ENCODE measurements at regions not wholly inside any gene's neighbourhood (a gene's known extent, or its start where the extent isn't known, plus 50 kb on each side); places are given as distances from the start of the nearest gene placed in this dataset.
"Not testable (repeated sequence)": the region's sequence is repeated elsewhere in the genome, so short reads cannot be mapped to it uniquely, and the experiment has no call there.

DNA sequence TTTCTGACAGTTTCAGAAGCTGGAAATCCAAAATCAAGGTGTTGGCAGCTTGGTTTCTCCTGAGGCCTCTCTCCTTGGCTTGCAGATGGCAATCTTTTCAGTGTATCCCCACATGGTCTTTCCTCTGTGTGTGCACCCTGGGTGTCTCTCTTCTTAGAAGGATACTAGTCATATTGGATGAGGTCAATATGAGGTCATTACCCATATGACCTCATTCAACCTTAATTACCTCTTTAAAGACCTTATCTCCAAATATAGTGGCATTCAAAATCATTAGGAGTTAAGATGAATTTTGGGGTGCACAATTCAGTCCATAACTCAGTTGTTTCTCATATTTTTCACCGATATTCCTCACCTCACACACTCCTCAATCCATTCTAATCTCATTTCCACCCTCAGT lies 92.4 kb upstream of the TGM3 start:
- no peak for DNase-seq (ENCODE audit: low spot score)

DNA sequence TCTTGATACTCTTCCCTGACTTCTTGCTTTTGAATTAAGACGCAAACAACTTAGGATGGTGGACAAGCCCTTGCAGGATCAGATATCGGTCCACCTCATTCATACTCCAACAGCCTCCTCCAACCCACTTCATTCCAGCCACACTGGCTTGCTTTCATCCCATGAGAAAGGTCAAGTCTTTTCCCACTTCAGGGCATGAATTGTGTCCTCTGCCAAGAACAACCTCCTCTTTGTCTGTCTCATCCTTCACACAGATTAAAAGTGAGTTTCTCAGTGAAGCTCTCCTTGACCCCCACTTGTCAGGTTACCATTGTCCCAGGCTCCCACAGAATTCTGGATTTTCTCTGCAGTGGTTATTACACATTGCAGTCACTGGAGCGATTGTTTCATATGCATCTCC lies 91.8 kb upstream of the TGM3 start:
- DNase-seq (ENCODE audit: low spot score) = no peak

DNA sequence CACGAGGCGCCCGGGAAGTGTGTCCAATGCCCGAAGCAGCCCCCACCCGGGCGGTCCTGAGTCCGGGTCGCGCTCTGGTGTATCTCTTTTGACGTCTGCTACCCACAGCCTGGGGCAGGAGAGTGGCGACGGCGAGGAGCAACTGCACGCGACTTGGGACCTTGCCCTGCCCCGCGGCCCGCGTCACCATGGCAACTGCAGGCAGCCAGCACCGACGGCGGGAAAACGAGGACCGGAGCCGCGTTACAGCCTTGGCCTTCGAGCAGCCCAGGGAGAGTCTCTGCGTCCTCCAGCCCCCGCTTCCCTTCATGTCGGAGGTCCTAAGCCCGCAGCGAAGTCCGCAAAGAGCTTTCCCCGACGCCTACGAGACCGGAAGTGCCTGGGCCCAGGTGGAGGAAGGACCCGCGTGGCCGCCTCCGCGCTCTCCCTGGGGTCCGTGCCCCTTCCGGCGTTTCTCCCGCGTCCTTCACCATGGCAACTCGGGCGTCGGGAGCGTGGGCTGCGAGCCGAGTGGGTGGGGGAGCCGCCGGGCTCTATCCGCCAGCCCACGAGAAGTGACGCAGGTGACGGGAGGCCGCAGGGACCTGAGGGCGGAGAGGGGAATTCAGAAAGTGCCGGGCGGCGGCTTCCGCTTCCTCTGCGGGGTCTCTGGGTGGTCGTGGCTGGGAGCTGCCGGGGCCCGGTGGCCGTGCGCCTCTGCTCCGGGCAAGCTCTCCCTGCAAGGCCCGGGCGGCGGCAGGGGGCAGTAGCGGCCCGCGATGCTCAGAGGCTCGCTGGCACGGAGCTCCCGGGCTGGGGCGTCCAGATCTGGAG lies 88.6 kb upstream of the TGM3 start:
- DNase-seq (ENCODE audit: low spot score) = peak; percentile 92

DNA sequence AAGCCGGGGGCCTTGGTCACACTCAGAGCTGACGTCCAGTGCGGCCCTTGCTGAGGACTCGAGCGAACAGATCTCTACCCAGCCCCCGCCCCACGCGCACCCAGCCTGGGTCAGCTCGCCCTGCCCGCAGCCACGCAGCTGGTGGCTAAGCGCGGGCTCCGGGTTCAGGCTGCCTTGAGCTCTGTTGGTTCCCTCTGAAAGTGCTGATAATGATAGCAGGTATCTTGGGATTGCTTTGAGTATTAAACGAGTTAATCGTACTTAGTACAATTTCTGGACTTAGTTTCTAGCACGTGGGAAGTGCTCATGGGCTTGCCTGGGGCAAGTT lies 88.1 kb upstream of the TGM3 start:
- no peak for DNase-seq (ENCODE audit: low spot score)

DNA sequence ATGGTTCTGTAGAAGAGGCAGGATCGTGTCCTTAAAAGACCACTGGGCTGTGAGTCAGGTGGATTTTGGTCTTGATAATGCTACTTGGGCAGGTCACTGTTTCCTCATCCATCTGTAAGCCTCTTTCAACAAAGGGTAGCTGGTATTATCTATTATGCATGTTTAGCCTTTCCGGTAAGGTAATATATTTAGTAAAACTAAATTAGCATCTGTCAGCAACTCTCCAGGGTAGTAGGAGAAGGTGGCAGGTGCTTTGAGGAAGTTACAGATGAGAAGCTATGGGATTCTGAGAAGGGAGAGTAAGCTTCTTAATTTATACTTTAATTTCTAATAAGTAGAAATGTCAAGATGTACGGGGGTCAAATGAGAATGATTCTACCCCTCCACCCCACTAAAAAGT lies 86.9 kb upstream of the TGM3 start:
- DNase-seq (ENCODE audit: low spot score) = no peak

DNA sequence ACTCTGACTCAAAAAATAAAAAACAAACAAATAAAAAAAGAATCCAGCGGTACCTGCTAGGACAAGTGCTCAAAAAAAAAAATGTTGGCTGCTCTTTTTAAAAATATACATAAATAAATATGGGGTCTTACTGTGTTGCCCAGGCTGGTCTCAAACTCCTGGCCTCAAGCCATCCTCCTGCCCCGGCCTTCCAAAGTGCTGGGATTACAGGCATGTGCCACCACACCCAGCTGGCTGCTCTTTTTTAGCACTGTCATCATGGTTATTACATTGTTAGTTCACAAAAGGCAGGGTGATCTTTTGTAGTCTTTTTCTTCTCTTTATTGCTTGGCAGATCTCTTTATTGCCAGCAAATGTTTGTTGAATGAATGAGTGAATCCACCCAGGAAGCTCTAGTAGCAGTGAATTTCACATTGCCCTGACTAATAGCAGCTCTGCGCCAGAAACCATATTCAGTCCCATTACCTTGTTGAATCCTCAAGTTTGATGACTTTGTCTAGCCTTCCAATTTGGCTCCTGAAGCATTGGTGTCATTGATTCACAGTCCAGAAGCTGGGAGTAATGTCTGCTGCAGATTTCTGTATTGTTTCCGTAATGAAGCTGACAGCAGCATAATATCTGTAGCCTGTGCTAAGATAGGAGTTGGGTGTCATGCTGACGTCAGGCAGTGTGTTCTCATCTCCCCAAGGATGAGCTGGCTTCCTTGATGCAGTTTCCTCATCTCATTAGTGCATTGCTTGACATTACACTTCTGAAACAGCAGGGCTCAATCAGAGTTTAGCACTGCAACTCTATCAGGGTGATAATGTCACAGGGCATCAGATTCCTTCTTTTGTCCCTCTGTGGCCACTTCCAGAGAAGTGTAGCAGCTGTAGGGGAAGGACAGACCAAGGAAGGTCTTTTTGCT lies 84.9 kb upstream of the TGM3 start:
- no peak for DNase-seq (ENCODE audit: low spot score)

DNA sequence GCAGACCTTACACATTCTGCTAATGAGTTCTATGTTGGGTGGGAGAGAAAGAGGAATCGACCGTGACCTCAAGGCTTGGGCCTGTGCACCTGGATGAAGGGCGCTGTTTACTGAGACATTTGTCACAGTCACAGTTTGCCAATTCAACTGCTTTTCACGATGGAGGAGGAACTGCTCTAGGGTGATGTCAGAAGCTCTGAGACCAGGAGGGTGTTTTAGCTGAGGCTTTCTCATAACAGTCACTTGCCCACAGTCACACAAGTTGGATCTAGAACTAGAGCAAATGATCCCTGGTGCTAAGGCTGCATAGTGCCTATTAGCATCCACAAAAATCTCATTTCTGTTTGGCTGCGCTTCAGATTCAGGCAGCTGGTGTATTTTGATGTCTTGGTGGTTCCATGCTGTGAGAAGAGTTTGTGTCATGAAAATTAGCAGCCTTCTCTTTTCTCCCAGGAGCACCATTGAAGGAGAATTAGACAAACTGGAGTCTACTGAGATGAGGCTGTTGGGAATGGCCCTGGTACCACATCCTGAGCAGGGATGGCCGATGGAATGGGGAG lies 83.3 kb upstream of the TGM3 start:
- DNase-seq (ENCODE audit: low spot score) = no peak

DNA sequence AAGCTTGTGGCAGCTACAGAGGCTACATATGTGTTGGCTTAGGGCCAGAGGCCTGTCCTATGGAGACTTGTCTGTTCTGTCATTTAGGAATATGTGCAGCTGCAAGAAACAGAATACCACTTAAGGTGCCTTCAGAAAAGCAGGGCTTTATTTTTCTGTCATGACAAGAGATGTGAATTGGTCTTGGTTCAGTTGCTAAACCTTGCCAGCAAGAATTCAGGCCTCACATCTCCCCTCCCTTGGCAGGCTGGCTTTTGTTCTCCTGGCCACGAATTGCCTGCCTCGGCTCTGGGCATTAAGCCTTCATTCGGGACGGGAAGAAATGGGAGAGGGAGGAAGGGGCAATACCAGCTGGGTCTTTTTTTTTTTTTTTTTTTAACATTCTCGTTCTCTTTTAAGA lies 82.4 kb upstream of the TGM3 start:
- DNase-seq (ENCODE audit: low spot score) = no peak

DNA sequence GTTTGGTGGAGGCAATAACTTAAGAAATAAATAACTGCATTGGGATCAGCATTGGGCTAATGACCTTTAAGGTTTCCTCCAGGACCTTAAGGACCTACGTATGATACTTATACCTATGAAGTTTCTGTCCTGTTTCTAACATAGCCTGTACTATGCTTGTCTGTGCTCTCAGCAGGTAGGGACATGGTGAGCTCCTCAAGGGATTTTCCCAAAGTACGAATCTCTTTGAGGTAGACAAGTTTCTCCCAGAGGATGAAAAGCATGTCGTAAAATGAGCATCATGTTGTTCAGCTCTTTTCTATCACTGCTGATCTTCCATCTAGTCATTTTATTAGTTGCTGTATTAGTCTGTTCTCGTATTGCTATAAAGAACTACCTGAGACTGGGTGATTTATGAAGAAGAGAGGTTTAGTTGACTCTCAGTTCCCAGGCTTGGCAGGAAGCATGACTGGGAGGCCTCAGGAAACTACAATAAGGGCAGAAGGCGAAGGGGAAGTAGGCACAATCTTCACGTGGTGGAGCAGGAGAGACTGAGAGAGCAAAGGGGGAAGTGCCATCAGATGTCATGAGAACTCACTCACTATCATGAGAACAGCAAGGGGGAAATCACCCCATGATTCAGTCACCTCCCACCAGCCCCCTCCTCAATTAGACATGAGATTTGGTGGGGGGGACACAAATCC lies 77.8 kb upstream of the TGM3 start:
- DNase-seq (ENCODE audit: low spot score) = no peak

DNA sequence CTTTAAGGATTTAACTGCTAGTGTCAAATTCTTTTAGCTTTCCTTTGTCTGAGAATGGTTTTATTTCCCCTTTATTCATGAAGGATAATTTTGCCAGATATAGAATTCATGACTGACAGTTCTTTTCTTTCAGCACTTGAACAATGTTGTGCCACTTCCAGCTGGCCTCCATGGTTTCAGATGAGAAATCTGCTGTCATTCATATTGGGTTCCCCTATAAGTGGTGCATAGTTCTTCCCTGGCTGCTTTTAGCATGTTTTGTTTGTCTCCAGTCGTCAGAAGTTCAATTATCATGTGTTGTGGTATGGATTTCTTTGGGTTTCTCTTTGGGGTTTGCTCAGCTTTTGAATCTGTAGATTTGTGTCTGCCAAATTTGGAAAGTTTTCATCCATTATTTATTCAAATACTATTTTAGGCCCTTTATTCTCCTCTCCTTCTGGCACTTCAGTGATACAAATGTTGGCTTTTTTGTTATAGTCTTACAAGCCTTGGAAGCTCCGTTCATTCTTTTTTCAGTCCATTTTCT lies 76.3 kb upstream of the TGM3 start:
- no peak for DNase-seq (ENCODE audit: low spot score)

DNA sequence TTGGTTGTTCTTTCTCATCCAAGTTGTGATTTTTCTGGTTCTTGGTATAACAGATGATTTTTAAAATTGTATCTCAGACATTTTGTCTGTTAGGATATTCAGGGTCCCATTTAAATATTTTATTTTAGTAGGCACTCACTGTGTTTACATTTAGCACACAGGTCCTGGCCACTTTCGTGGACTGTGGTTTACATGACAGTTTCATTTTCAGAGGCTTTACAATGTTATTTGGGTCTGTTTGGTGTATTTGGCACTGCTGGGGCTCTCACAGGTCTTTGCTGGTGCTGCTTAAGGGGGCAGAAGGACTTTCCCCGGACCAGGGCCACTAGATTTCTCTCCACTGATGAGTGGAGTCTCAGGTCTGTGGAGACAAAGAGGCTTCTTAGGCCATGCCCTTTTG lies 75.5 kb upstream of the TGM3 start:
- no peak for DNase-seq (ENCODE audit: low spot score)

DNA sequence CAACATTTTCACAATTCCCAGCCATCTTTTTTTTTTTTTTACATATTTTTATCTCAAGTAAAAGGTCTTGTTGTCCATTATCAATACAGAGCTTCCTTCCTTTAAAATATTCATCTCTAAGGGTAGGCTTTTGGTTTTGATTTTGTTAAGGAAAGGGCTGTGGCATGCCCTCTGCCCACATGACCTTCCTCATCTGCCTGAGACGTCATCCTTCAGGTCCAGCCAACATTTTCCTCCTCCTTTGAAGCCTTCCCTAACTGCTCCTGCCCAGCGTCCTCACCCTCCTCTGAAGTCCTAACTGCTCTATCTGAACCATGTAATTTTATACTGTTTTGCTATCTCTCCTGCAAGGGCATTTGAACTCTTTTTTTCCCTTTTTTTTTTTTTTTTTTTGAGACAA lies 73.9 kb upstream of the TGM3 start:
- DNase-seq (ENCODE audit: low spot score) = no peak

DNA sequence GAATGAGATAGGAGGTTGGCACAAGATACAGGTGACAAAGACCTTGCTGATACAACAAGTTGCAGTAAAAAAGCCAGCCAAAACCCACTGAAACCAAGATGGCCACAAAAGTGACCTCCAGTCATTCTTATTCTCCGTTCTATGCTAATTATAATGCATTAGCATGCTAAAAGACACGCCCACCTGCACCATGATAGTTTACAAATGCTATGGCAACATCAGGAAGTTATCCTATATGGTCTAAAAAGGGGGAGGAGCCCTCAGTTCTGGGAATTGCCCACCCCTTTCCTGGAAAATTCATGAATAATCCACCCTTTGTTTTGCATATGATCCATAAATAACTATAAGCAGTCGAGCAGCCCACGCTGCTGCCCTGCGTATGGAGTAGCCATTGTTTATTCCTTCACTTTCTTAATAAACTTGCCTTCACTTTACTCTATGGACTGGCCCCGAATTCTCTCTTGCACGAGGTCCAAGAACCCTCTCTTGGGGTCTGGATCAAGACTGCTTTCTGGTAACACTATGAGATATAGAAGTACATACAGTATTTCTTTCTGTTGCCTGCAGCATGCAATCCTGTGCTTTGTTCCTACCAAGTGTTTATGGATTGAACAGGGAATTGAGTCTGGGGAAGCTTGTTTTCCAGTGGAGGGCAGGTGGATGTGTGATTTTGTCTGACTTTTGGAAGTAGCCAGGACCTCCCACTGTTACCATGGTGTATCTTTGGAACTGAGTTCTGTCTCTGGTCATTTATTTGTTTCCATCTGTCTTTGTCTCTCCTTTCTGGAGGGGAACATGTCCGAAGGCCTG lies 72.0 kb upstream of the TGM3 start:
- no peak for DNase-seq (ENCODE audit: low spot score)

DNA sequence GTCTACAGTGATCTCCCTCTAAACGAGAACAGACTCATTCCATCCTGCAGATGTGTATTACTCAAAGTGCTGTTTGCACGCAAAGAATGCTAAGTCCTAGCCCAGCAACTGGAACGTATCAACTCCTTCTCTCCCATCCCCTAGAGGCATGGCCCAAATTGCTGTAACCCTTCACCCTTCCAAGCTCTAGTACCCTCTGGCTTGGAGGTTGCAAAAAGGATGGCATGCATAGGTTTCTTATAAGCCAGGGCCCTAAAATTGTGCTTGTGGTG lies 71.5 kb upstream of the TGM3 start:
- DNase-seq (ENCODE audit: low spot score) = no peak

DNA sequence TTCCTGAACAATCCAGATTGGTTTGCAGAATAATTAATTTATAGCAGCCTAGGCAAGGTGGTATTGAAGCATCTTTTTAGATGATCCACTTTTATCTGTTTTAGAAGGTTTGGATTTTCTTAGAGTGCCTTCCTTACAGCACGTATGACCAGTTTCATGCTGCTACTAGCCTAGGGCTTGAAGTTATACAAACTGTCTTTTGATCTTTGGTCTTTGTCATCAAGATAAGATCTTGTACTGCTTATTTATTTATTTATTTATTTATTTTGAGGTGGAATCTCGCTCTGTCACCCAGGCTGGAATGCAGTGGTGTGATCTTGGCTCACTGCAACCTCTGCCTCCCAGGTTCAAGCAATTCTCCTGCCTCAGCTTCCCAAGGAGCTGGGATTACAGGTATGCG lies 68.5 kb upstream of the TGM3 start:
- DNase-seq (ENCODE audit: low spot score) = not testable (repeated sequence)

DNA sequence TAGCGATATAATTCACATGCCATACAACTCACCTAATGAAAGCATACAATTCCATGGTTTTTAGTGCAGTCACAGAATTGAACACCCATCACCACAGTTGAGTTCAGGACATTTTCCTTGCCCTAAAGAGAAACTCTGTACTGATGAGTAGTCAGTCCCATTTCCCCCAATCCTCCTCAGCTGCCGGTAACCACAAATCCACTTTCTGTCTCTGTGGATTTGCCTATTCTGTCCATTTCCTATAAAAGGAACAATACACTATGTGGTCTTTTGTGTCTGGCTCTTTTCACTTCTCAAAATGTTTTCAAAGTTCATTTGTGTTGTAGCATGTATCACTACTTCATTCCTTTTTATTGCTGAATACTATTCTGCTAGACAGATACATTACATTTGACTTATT lies 67.9 kb upstream of the TGM3 start:
- DNase-seq (ENCODE audit: low spot score) = no peak

DNA sequence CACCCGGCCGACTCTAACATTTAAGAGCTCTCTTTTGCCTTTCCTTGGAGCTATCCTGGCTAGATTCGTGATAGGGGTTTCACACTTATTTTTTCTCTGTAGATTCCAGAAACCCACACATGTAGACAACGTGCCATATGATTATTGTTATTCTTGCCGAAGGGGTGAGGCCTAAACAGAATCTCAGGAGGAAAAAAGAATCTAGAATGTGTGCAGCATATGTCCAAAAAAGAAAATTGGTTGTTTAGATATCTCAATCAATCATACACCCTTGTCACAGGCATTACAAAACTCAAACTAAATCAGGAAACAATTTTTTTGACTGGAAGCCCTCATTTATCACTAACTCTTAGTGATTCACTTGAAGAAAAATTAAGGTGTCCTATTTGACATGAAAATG lies 66.9 kb upstream of the TGM3 start:
- DNase-seq (ENCODE audit: low spot score) = no peak

DNA sequence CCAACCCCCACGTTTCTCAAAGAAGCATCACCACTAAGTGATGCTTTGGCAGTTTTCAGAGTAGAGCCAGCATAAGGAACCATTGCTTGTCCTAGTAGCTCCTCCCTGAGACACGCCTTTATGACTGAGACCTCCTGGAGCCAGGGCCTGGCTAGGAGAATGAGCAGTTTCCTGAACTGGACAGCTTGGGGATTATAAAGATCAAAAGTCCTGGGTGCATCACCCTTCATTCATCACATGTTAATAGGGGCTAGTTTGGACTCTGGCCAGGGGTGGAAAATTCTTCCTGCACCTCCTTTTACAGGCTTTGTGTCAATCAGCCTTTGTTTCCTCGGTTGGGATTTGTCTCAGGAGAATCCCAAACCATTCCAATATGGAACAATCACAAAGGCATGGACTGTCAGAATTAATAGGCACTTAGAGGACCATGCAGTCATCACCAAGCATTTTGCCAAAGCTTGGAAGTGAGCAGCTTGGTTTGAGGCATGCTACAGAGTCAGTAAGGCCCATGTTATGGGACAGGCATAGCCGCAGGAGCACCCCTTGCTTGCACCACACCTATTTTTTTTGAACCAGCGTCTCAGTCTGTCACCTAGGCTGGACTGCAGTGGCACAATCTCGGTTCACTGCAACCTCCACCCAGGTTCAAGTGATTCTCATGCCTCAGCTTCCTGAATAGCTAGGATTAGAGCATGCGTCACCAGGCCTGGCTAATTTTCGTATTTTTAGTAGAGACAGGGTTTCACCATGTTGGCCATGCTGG lies 64.9 kb upstream of the TGM3 start:
- no peak for DNase-seq (ENCODE audit: low spot score)

DNA sequence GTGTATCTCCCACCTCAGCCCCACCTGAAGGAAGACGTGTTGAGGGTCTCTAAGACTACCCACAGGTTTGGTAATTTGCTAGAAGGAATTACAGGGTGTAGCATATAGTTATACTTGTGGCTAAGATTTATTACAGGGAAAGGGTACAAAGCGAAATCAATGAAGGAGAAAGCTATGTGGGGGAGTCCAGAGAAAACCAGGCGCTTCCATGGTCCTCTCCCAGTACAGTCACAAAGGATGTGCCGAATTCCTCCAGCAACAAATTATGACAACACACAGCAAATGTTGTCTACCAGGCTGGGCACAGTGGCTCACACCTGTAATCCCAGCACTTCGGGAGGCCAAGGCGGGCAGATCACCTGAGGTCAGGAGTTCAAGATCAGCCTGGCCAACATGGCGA lies 64.1 kb upstream of the TGM3 start:
- DNase-seq (ENCODE audit: low spot score) = no peak

DNA sequence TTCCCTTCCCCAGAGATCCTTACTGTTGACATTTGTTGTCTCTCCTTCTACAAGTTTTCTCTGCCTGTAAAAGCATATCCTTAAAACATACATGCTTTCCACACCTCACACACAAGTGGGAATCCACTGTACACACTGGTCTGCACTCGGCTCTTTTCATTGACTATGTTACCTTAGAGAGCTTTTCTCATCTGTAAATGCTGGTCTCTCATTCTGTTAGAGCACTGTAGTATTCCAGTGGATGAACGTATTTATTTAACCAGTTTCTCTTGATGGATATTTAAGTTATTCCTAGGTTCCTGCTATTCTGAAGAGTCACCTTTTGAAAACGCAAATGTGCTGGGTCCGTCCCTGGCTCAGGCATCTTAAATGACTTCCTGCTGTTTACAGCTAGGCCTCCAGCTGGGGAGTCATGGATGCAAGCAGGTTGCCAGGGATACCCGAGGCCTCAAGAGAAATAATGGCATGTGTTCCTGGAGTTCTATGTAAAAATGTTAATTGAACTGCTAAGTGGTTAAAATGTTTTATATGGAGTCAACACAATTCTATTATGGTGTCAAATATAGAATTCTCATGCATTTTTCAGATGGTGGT lies 61.1 kb upstream of the TGM3 start:
- DNase-seq (ENCODE audit: low spot score) = no peak

DNA sequence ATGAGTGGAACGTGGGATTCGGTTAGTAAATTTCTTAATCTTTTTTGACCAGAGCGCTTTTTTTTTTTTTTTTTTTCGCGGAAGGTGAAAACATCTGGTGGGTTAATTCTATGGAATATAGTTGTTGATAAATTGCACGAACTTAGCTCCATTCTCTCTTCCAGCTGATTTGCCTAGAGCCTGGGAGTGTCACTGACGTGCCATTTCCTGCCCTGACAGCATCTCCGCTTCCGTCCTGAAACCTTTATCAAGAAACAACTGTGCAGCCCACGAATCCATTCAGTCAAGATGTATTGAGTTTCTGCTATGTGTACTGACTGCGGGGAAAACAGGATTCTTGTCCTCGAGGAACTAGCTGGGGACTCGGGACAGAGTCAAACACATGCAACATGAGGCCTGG lies 59.5 kb upstream of the TGM3 start:
- no peak for DNase-seq (ENCODE audit: low spot score)
